ENCODE measurements at regions not wholly inside any gene's neighbourhood (a gene's known extent, or its start where the extent isn't known, plus 50 kb on each side); places are given as distances from the start of the nearest gene placed in this dataset.

DNA sequence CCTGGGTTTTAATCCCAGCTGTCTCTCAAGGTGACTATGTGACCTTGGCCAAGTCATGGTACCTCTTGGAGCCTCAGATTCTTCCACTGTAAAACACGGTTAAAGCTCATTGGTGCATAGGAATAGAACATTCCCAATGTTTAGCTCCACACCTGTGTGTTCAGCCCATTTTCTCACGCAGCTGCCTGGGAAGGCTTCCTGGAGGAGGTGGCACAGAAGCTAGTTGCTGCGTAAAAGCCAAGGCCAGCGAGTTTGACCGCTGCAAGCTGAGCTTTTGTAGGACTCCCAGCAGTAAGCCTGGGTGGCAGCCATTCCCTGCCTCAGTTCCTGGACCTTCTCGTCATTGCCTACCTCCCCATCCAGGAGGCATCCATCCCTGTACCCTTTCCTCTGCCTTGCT lies 326.6 kb downstream of the RPS24 start:
- Mint-ChIP-seq H3K4me1 (no peaks in the 10 kb centered on the region), H3K9me3 (no peaks in the 10 kb centered on the region), H3K4me3 (no peak overlapping the region), H3K27ac (ENCODE audit: low read depth) (no peak overlapping the region), H3K36me3 (ENCODE audit: insufficient read depth) (peaks cover 3% of the 10 kb centered on the region), H3K27me3 (peaks cover 27% of the 10 kb centered on the region)
- no peak for ATAC-seq (replicated peaks; ENCODE audit: extremely low read depth, poor library complexity, severe bottlenecking)
- no peak for DNase-seq (ENCODE audit: low spot score in 2 of 2)

DNA sequence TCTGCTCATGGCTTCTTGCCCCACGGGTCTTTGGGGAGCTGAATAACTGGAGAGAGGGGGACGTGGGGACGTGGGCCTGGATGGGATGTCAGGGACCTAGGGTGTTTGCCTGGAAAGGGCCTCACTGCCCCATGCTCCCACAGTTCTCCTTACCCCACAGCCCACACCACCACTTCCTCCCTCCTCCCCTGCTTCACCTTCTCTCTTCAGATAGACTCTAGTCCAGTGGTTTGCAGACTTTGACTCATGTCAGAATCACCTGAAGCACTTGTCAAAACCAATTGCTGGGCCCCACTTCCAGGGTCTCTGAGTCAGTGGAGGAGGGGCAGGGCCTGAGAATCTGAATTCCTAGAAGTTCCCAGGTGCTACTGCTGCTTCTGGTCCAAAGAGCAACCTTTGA lies 327.4 kb downstream of the RPS24 start:
- H3K4me1 Mint-ChIP-seq = no peaks in the 10 kb centered on the region
- peaks cover 3% of the 10 kb centered on the region for H3K36me3 Mint-ChIP-seq (ENCODE audit: insufficient read depth)
- H3K27ac Mint-ChIP-seq (ENCODE audit: low read depth) = no peak overlapping the region
- no peaks in the 10 kb centered on the region for H3K9me3 Mint-ChIP-seq
- ATAC-seq (replicated peaks; ENCODE audit: extremely low read depth, poor library complexity, severe bottlenecking) (no peak), DNase-seq (ENCODE audit: low spot score in 2 of 2) (no peak)
- peaks cover 27% of the 10 kb centered on the region for H3K27me3 Mint-ChIP-seq
- no peak overlapping the region for H3K4me3 Mint-ChIP-seq

DNA sequence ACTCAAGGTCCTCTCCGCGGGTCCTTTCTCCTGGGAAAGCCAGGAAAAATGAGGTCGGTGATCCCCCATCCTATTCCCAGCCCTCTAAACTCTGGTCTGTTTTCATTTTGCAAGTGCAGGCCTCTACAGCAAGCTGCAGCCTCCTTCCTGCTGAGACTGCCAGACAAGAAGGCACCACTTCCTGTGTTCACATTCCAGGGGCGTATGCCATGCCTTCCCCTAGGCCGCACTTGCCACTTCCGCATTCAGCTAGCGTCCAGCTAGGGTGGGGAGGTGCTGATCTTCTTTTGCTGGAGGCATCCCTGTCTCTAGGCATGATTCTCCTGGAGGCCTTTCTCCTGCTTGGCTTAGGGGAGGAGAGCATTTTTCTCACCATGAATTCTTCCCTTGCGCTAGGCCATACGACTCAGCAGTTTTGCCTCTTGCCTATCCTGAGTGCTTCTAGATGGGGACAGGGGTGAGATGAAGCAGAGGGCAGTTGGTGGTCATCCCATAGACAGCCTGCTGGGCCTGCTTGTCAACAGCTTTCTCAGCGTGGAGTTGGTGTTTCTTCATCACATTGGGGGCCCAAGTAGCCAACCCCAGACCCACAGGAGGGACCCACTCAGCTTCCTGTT lies 328.9 kb downstream of the RPS24 start:
- H3K36me3 Mint-ChIP-seq (ENCODE audit: insufficient read depth) = peaks cover 3% of the 10 kb centered on the region
- DNase-seq (ENCODE audit: low spot score in 2 of 2) = no peak
- H3K9me3 Mint-ChIP-seq = no peaks in the 10 kb centered on the region
- no peak overlapping the region for H3K4me3 Mint-ChIP-seq
- ATAC-seq (replicated peaks; ENCODE audit: extremely low read depth, poor library complexity, severe bottlenecking) = no peak
- peaks cover 27% of the 10 kb centered on the region for H3K27me3 Mint-ChIP-seq
- H3K4me1 Mint-ChIP-seq = no peaks in the 10 kb centered on the region
- no peak overlapping the region for H3K27ac Mint-ChIP-seq (ENCODE audit: low read depth)

DNA sequence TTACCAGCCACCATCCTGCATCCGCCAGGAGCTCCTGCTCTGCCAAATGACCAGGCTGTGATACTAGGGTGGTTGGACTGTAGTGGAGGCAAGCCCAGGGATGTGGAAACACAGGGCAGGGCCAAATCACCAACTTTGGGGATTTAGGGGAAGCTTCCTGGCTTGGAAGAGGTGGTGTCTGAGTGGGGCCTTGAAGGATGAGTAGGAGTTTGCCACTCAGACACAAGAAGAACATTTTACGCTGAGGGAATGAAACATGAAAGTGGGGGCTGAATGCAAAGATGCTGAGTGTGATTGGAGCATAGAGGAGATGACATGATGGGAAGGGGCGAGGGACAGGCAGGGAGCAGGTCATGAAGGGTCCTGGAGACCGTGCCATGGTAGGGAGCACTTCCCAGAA lies 329.5 kb downstream of the RPS24 start:
- H3K27ac Mint-ChIP-seq (ENCODE audit: low read depth) = no peak overlapping the region
- no peak for ATAC-seq (replicated peaks; ENCODE audit: extremely low read depth, poor library complexity, severe bottlenecking)

DNA sequence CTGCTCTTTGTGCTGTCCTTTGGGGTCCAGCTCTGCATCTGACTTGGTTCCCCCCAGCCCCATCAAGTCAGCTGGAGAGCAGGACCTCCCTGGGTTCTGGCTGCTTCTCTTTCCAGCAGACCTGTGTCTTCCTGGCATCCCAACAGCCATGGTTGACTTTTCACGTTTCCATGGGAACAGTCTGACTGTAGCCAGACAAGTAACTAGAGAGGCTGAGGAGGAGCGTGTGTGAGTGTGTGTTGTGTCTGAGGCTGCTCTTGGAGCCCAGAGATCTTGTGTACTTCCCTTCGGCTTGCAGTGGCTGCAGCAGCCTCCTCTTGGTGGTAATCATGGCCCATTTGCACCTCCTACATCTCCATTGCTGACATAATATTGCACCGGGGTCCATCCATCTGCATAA lies 332.0 kb downstream of the RPS24 start:
- DNase-seq (ENCODE audit: low spot score in 2 of 2) (no peak), ATAC-seq (replicated peaks; ENCODE audit: extremely low read depth, poor library complexity, severe bottlenecking) (no peak)
- peaks cover 3% of the 10 kb centered on the region for H3K36me3 Mint-ChIP-seq (ENCODE audit: insufficient read depth)
- H3K27me3 Mint-ChIP-seq = peaks cover 22% of the 10 kb centered on the region
- H3K27ac Mint-ChIP-seq (ENCODE audit: low read depth) = no peak overlapping the region
- no peaks in the 10 kb centered on the region for H3K9me3 Mint-ChIP-seq
- no peak overlapping the region for H3K4me3 Mint-ChIP-seq
- no peaks in the 10 kb centered on the region for H3K4me1 Mint-ChIP-seq

More for the DNA sequence above, 329.5 kb downstream of the RPS24 start:
- Mint-ChIP-seq H3K36me3 (ENCODE audit: insufficient read depth) (peaks cover 3% of the 10 kb centered on the region), H3K27me3 (peaks cover 24% of the 10 kb centered on the region), H3K4me3 (no peak overlapping the region), H3K4me1 (no peaks in the 10 kb centered on the region), H3K9me3 (no peaks in the 10 kb centered on the region)
- no peak for DNase-seq (ENCODE audit: low spot score in 2 of 2)

DNA sequence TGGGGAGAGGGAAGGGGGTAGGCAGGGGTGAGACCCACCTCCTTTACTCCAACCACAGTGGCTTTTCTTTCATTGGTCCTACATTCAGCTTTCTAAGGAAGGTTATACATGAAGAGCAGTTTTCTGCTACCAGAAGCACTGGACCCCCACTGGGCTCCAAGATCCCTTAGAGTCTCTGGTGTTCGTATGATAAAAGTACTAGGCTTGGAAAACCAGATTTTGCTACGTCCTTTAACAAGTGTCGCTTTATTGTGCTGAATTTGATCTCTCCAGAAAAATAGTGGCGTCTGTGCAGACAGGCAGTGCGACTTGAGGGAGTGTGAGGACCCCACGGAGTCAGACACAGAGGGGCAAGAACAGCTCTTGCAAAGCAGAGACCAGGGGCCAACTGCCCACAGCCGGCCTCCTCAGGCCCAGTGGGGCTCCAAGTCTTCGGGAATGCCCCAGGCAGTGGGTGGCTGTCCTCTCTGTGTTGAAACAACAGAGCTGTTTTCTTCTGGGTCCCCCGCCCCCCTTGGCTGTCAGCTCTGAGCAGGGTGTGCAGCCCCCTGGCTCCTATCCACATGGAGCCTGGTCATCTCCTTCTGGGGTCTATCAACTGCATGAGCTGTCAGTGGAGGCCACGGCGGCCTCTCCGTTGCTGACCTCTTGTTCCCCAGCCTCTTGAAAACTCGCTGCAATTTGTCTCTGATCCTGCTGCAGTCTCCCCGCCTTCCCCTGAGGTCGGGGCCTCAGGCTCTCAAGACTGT lies 333.2 kb downstream of the RPS24 start:
- H3K4me1 Mint-ChIP-seq = no peaks in the 10 kb centered on the region
- no peak overlapping the region for H3K4me3 Mint-ChIP-seq
- peaks cover 16% of the 10 kb centered on the region for H3K27me3 Mint-ChIP-seq
- ATAC-seq (replicated peaks; ENCODE audit: extremely low read depth, poor library complexity, severe bottlenecking) (no peak), DNase-seq (ENCODE audit: low spot score in 2 of 2) (no peak)
- H3K36me3 Mint-ChIP-seq (ENCODE audit: insufficient read depth) = peaks cover 2% of the 10 kb centered on the region
- H3K27ac Mint-ChIP-seq (ENCODE audit: low read depth) = no peak overlapping the region
- no peaks in the 10 kb centered on the region for H3K9me3 Mint-ChIP-seq

DNA sequence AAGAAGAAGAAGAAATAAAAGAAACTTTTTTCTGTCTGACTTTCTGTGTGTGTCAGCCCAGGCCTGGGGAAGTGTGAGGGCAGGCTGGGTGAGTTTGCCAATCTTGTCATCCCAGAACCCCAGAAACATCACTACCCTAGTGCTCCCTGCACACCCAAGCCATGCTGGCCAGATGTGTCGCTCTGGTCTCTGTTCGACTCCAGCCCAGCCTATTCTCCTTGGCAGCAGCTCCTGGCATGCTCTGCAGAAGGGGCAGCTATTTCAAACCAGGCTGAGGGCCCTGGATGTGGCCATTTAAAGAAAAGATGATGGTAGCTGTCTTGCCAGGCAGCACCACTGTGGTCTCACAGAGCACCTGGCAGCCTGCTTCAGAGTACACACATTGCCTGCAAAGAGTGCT lies 334.1 kb downstream of the RPS24 start:
- H3K9me3 Mint-ChIP-seq = no peaks in the 10 kb centered on the region
- ATAC-seq (replicated peaks; ENCODE audit: extremely low read depth, poor library complexity, severe bottlenecking) = no peak
- H3K36me3 Mint-ChIP-seq (ENCODE audit: insufficient read depth) = peaks cover 2% of the 10 kb centered on the region
- no peak overlapping the region for H3K4me3 Mint-ChIP-seq
- no peaks in the 10 kb centered on the region for H3K4me1 Mint-ChIP-seq
- H3K27ac Mint-ChIP-seq (ENCODE audit: low read depth) = no peak overlapping the region
- DNase-seq (ENCODE audit: low spot score in 2 of 2) = no peak
- H3K27me3 Mint-ChIP-seq = peaks cover 10% of the 10 kb centered on the region

DNA sequence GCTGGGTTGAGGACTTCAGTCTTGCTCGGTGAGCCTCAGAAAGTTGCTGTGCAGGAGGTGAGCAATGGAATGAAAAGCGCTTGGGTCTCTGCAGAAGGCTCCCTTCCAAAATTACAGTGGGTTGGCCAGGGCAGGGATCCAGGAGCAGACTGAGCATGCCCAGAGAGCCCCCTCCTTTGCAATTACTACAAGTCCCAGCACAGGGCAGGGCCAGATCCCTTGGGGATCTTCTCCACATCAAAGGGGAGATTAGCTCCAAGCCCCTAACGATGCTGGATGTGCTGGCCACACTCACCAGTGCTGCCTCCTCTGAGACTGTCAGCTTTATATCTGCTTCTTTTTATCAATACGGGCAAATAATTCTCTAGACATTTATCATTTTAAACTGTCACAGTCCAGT lies 337.5 kb downstream of the RPS24 start:
- peaks cover 11% of the 10 kb centered on the region for H3K27me3 Mint-ChIP-seq
- no peak overlapping the region for H3K4me3 Mint-ChIP-seq
- DNase-seq (ENCODE audit: low spot score in 2 of 2) (no peak), ATAC-seq (replicated peaks; ENCODE audit: extremely low read depth, poor library complexity, severe bottlenecking) (no peak)
- H3K9me3 Mint-ChIP-seq = no peaks in the 10 kb centered on the region
- H3K36me3 Mint-ChIP-seq (ENCODE audit: insufficient read depth) = no peaks in the 10 kb centered on the region
- no peaks in the 10 kb centered on the region for H3K4me1 Mint-ChIP-seq
- no peak overlapping the region for H3K27ac Mint-ChIP-seq (ENCODE audit: low read depth)

DNA sequence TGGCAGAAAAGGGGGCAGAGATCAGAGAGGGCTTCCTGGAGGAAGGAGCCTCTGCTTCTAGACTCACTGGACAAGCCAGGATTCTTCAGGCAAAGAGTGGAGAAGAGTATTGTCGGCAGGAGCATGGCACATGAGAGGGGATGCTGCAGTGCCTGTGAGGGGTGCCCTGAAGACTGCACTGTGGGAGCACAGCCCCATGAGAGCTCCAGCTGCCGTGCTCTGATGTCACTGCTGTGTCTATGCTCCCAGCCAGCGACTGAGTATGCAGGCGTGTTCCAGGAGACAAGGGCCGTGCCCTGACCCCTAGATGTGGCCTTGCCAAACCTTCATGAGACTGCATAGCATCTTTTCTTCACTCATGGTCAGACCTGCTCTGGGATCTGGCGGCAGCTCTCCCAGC lies 339.1 kb downstream of the RPS24 start:
- no peak for DNase-seq (ENCODE audit: low spot score in 2 of 2)
- no peaks in the 10 kb centered on the region for H3K36me3 Mint-ChIP-seq (ENCODE audit: insufficient read depth)
- H3K27ac Mint-ChIP-seq (ENCODE audit: low read depth) = no peak overlapping the region
- no peaks in the 10 kb centered on the region for H3K9me3 Mint-ChIP-seq
- ATAC-seq (replicated peaks; ENCODE audit: extremely low read depth, poor library complexity, severe bottlenecking) = no peak
- no peaks in the 10 kb centered on the region for H3K4me1 Mint-ChIP-seq
- H3K27me3 Mint-ChIP-seq = peaks cover 24% of the 10 kb centered on the region
- no peak overlapping the region for H3K4me3 Mint-ChIP-seq

DNA sequence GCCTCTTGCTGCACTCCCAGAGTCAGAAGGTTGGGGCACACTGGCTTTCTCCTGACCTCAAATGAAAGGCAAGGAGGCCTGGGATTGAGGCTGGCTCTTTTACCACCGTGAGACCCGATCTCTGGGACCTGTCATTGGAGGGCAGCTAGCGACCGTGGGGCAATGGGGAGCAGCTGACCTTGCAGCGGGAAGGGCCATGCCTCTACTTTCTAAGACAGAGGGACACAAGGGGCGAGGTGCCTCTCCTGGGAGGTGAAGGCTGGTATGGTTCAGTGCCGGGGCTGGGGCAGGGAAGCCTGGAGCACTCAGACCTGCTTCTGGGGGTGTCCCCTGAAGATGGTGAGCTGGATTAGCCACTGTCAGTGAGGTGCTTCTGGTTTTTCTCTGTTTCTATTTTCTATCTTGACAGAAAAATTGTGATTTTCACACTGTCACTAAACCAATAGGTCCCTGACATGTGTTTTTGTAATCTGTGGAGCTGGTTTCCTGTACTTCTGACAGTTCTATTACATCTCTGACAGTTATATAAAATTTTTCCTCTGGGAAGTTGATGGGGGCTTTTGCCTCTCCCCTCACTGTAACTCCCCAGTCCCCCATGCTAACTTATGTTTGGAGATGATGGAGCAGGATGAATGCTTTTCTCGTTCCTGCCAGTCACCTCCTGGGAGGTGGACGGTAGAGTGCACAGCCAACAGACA lies 340.8 kb downstream of the RPS24 start:
- Mint-ChIP-seq H3K36me3 (ENCODE audit: insufficient read depth) (no peaks in the 10 kb centered on the region), H3K9me3 (no peaks in the 10 kb centered on the region), H3K4me3 (no peak overlapping the region), H3K4me1 (no peaks in the 10 kb centered on the region), H3K27ac (ENCODE audit: low read depth) (no peak overlapping the region), H3K27me3 (peaks cover 21% of the 10 kb centered on the region)
- no peak for DNase-seq (ENCODE audit: low spot score in 2 of 2)
- ATAC-seq (replicated peaks; ENCODE audit: extremely low read depth, poor library complexity, severe bottlenecking) = no peak

DNA sequence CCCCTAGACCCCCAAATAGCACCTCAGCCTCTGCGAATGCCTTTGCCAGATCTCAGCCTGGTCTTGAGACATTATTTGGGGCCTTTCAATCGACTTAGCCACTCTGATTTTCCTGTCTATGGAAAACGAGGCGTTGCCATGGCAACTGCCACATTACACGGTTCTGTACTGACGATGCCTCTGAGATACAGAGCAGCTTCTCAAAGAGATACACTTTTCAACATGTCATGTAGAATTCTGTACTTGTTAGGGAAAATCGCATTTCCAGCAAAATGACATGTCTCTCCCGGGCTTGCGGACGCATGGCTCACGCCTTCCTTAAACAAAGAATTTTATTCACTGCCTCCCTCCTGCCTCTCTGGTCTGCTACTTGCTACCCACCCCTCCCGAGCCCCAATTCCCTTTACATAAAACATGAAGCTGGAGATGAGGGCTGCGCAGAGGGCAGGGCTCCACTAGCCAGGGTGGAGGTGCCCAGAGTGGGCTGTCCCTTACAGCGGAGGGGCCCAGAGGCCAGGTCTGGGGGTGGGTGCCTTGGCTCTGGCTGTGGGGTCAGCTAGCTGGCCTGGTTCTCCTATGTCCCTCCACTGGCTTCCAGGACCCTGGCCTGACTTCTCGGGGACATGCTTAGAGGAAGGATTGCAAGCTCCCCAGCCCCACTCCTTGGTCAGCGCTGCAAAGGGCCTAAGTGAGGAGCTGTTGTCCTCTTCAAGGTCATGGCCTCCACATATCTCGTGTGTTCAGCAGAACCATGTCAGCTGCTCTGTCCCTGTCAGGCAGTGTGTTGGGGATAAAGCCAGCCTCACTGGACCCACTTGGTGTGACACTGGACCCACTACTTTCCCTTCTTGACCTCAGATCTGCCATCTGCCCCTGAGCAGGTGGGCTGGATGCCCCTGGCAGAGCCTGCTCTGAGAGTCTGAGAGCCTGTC lies 342.5 kb downstream of the RPS24 start:
- Mint-ChIP-seq H3K27me3 (peaks cover 15% of the 10 kb centered on the region), H3K36me3 (ENCODE audit: insufficient read depth) (no peaks in the 10 kb centered on the region), H3K9me3 (no peaks in the 10 kb centered on the region), H3K4me1 (no peaks in the 10 kb centered on the region), H3K4me3 (no peak overlapping the region), H3K27ac (ENCODE audit: low read depth) (no peak overlapping the region)
- ATAC-seq (replicated peaks; ENCODE audit: extremely low read depth, poor library complexity, severe bottlenecking) (no peak), DNase-seq (ENCODE audit: low spot score in 2 of 2) (no peak)

DNA sequence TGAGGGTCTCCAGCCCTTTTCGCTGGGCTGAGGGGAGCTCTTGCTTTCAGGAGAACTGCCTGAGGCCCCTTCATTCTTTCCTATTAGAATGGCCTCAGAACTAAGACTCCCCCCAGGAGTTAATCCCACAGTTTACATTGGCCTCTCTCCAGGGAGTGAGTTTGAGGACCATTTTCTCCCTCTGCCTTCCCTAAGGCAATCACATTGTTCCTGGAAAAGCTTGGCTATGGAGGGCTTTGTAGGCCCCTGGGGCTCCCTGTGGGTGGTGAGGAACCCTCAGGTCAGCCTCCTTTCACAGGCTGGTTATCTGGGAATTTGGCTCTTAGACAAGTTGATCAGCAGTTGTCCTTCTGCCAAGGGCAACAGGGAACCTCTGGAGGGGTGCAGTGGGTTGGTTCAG lies 343.7 kb downstream of the RPS24 start:
- Mint-ChIP-seq H3K4me1 (no peaks in the 10 kb centered on the region), H3K4me3 (no peak overlapping the region), H3K27ac (ENCODE audit: low read depth) (no peak overlapping the region), H3K36me3 (ENCODE audit: insufficient read depth) (no peaks in the 10 kb centered on the region), H3K9me3 (no peaks in the 10 kb centered on the region), H3K27me3 (peaks cover 27% of the 10 kb centered on the region)
- no peak for ATAC-seq (replicated peaks; ENCODE audit: extremely low read depth, poor library complexity, severe bottlenecking)
- no peak for DNase-seq (ENCODE audit: low spot score in 2 of 2)

All from central memory CD8-positive, alpha-beta T cell (primary cell).